IgD-negative memory B cell (primary cell): ENCODE measurements at regions not wholly inside any gene's neighbourhood (a gene's known extent, or its start where the extent isn't known, plus 50 kb on each side); places are given as distances from the start of the nearest gene placed in this dataset.
A peak's percentile ranks its signal among the peaks of the same experiment; 100 is the strongest.
"Not testable (repeated sequence)": the region's sequence is repeated elsewhere in the genome, so short reads cannot be mapped to it uniquely, and the experiment has no call there.

Experiments used
- H3K27ac Mint-ChIP-seq, 3 donors: one replicate each; pipeline ENCODE4 v1.8.0; 2020 to 2022; ENCODE audit warnings: mild to moderate bottlenecking in 3 of 3, mixed read lengths in 3 of 3, moderate library complexity in 1 of 3
- H3K27me3 Mint-ChIP-seq: one replicate; pipeline ENCODE4 v1.8.0; 2021; ENCODE audit warnings: mixed read lengths
- H3K36me3 Mint-ChIP-seq: one replicate; pipeline ENCODE4 v1.8.0; 2020; ENCODE audit warnings: mild to moderate bottlenecking, mixed read lengths
- H3K4me1 Mint-ChIP-seq, 3 donors: one replicate each; pipeline ENCODE4 v1.8.0; 2020 to 2022; ENCODE audit warnings: mixed read lengths in 3 of 3, mild to moderate bottlenecking in 1 of 3
- H3K4me3 Mint-ChIP-seq, 4 donors: one replicate each; pipeline ENCODE4 v1.8.0; 2020 to 2022; ENCODE audit warnings: mild to moderate bottlenecking in 4 of 4, mixed read lengths in 4 of 4, moderate library complexity in 3 of 4
- H3K9me3 Mint-ChIP-seq, 3 donors: one replicate each; pipeline ENCODE4 v1.8.0; 2020 to 2021; ENCODE audit warnings: mixed read lengths in 3 of 3, mild to moderate bottlenecking in 1 of 3

DNA sequence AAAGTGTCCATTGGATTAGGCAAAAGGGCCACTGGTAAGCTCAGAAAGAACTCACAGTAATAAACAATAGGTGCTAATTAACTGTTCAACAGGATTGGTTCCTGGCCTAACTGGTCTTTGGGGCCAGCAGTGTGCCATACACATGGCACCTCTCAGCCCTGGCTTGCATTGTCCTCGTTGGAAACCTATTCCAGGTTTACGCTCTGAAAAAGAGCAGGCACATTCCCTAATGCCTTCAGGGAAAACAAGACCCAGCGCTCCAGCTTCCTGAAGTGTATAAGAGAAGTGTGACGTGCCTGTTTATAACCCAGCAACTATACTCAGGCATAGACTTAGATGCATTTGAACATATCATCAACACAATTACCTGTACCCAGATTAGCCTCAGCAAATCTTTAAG, 51.9 kb upstream of the RBM47 start:
- Mint-ChIP-seq H3K27me3 (no peaks in the 10 kb centered on the region), H3K27ac (no peak overlapping the region), H3K4me3 (no peak overlapping the region), H3K9me3 (peaks cover 0 to 1% (median 0%) of the 10 kb centered on the region in 3 donors), H3K4me1 (no peaks in the 10 kb centered on the region), H3K36me3 (no peaks in the 10 kb centered on the region)

DNA sequence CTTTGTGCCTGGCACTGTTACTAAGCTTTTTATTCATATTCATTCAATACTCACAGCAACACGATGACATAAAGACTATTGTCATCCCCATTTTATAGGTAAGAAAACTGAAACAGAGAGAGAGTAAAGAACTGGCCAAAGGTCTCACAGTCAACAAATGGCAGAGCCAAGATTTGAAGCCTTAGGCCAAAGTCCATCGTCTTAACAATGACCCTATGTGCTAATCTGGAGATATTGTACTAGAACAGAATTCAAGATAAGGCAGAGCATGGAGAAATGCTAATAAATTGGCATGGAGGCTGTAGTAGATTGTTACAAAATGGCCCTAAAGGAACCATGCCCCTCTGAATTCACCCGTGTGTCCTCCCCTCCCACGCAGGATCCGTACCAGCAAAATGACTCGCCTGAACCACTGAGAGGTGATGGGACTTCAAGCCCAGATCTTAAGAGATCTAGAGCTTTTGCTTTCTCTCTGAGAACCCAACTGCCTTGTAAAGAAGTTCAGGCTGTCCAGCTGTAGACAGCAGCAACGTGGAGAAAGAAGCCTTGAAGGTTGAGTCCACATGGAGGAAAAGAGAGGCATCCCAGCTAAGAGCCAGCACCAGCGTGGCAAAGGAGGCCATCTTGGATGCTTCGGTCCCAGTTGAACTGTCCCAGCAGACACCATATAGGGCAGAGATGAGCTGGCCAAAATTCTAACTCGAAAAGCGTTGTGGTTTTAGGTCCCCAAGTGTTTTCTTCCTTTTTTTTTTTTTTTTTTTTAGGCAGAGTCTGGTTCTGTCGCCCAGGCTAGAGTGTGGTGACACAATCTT, 52.8 kb upstream of the RBM47 start:
- Mint-ChIP-seq H3K4me1 (no peaks in the 10 kb centered on the region), H3K27me3 (no peaks in the 10 kb centered on the region), H3K27ac (peak overlapping the region in 1 of 3 donors; percentile 73), H3K36me3 (no peaks in the 10 kb centered on the region), H3K4me3 (no peak overlapping the region), H3K9me3 (peaks cover 0 to 1% (median 0%) of the 10 kb centered on the region in 3 donors)

GRCh38 chr4:40683536-40684145, 54.0 kb upstream of the RBM47 start:
- H3K4me3 Mint-ChIP-seq, H3K9me3 Mint-ChIP-seq, H3K27me3 Mint-ChIP-seq, H3K36me3 Mint-ChIP-seq, H3K27ac Mint-ChIP-seq, H3K4me1 Mint-ChIP-seq: not testable (repeated sequence)

GRCh38 chr4:40684404-40684803, 54.7 kb upstream of the RBM47 start:
- Mint-ChIP-seq H3K36me3 (no peaks in the 10 kb centered on the region), H3K27ac (no peak overlapping the region), H3K27me3 (no peaks in the 10 kb centered on the region), H3K4me1 (no peaks in the 10 kb centered on the region), H3K9me3 (peaks cover 0 to 1% (median 0%) of the 10 kb centered on the region in 3 donors), H3K4me3 (no peak overlapping the region)

- H3K27ac Mint-ChIP-seq: no peak overlapping the region
- H3K36me3 Mint-ChIP-seq: no peaks in the 10 kb centered on the region
- H3K9me3 Mint-ChIP-seq: peaks cover 0 to 1% (median 0%) of the 10 kb centered on the region in 3 donors
- no peaks in the 10 kb centered on the region for H3K4me1 Mint-ChIP-seq
- peaks cover 1% of the 10 kb centered on the region for H3K27me3 Mint-ChIP-seq
- H3K4me3 Mint-ChIP-seq: peak overlapping the region in 1 of 4 donors; percentile 34
Observed at GRCh38 chr4:40685300-40685699, 55.6 kb upstream of the RBM47 start.

DNA sequence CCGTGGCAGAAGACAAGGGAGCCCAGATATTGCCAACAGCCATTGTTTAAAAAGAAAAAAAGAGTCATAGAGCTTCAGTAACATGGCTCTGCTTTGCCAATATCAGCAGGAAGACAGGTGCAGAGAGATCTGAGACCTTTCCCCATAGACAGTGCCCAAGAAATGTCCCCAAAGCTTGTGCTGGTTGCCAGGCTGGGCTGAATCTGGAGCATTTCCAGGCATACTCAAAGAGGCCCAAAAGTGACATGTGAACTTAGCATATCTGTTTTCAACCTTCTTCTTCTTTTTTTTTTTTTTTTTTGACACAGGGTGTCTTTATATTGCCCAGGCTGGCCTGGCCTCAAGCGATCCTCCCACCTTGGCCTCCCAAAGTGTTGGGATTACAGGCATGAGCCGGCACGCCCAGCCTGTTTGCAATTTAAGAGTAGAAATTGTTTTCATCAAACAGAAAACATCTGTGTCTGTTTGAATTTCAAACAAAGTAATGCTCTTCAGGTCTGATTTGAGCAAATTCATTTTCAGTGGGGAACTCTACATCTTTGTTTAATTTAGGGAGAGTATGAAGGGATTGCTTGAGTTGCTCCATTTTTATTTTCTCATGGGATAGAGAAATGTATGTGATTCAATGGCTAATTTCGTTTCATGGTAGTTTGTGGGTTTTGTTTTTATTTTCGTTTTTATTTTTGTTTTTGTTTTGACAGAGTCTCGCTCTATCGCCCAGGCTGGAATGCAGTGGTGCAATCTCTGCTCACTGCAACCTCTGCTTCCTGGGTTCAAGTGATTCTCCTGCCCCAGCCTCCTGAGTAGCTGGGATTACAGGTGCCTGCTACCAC, 56.6 kb upstream of the RBM47 start:
- Mint-ChIP-seq H3K4me1 (no peaks in the 10 kb centered on the region), H3K9me3 (peaks cover 0 to 1% (median 0%) of the 10 kb centered on the region in 3 donors), H3K4me3 (no peak overlapping the region), H3K27me3 (peaks cover 1% of the 10 kb centered on the region), H3K27ac (peak overlapping the region in 1 of 3 donors; percentile 54), H3K36me3 (no peaks in the 10 kb centered on the region)

DNA sequence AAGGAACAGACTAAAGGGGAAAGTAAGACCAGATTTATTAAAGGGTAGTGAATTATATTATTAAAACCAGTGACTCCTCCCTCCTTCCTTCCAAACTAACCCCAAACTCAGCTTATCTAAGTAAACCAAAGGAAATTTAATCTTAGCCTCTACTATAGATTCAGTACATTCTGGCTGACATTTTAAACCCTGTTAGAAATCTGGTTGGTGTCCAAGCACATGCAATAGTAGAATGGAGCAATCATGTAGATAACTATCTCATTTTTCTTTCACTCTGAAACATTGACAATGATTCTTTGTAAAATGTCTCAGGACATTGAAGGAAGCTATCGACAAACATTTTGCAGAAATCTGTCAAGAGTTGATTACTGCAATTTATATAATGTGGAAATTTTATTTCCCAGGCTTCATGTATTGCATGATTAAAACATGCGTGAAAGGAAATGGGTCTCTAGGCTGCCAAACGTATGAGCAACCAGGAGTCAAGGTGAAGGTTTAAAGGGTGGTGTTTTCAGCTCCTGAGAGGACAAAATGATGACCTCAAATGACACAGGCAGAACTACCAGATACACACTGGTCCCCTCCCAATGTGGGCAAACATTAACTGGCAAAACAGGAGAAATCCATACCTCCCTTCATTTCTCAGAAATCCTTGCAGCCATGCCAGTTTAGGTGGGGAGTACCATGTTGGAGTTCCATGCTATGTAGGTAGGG, 58.2 kb upstream of the RBM47 start:
- H3K27ac Mint-ChIP-seq: no peak overlapping the region
- no peaks in the 10 kb centered on the region for H3K4me1 Mint-ChIP-seq
- H3K9me3 Mint-ChIP-seq: peaks cover 0 to 7% (median 2%) of the 10 kb centered on the region in 3 donors
- H3K4me3 Mint-ChIP-seq: no peak overlapping the region
- H3K27me3 Mint-ChIP-seq: peaks cover 5% of the 10 kb centered on the region
- no peaks in the 10 kb centered on the region for H3K36me3 Mint-ChIP-seq

DNA sequence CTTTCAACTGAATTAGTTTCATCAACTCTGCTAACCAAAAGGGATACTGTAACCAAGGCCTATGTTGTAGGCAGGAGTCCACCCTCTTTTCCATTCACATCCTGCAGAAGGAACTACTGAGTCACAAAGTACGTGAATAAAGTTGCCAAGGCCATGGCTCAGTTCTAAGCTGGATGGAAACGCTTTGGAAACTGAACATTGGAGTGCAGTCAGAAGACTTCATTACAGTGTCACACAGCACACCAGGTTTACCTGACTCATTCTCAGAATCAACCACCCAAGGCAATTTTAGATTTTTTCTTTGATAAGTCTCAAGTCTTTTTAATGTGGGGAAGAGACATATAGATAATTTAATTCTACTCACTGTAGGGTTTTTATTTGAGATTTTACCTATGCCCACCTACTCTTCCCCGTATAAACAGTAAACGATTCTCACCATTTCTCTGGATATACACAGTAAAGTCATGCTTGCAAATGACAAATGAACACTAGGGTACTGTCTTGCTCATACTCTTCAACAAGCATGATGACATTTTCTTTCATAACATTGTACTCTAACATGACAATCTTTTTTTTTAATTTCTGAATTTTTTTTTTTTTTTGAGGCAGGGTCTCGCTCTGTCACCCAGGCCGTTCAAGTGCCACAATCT, 58.9 kb upstream of the RBM47 start:
- no peak overlapping the region for H3K4me3 Mint-ChIP-seq
- H3K9me3 Mint-ChIP-seq: peaks cover 0 to 7% (median 2%) of the 10 kb centered on the region in 3 donors
- no peaks in the 10 kb centered on the region for H3K4me1 Mint-ChIP-seq
- no peaks in the 10 kb centered on the region for H3K36me3 Mint-ChIP-seq
- H3K27ac Mint-ChIP-seq: no peak overlapping the region
- peaks cover 5% of the 10 kb centered on the region for H3K27me3 Mint-ChIP-seq

DNA sequence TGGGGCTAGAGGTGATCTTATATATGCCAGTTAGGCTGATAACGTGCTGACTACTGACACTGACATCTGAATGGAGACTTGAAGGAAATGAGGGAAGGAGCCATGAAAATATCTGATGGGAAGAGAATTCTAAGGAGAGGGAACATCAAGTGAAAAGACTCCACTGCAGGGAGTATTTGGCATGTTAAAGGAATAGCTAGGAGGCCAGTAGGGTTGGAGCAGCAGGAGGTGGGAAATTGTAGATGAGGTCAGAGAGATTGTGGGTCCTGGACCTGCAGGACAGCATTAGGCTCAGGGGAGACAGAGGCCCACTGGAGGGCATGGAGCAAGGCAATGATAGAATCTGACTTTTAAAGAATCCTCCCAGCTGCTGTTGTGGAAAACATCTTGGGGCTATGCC, 55.8 kb upstream of the NSUN7 start:
- Mint-ChIP-seq H3K9me3 (peaks cover 0 to 7% (median 2%) of the 10 kb centered on the region in 3 donors), H3K27ac (no peak overlapping the region), H3K4me3 (no peak overlapping the region), H3K36me3 (peaks cover 4% of the 10 kb centered on the region), H3K27me3 (peaks cover 9% of the 10 kb centered on the region), H3K4me1 (no peaks in the 10 kb centered on the region)

- H3K9me3 Mint-ChIP-seq, H3K27ac Mint-ChIP-seq, H3K4me3 Mint-ChIP-seq, H3K36me3 Mint-ChIP-seq, H3K27me3 Mint-ChIP-seq, H3K4me1 Mint-ChIP-seq: not testable (repeated sequence)
Observed at GRCh38 chr4:40697476-40697875, 52.3 kb upstream of the NSUN7 start.

GRCh38 chr4:40698733-40699132, 51.0 kb upstream of the NSUN7 start:
- H3K36me3 Mint-ChIP-seq: peaks cover 3% of the 10 kb centered on the region
- peaks cover 0 to 4% (median 0%) of the 10 kb centered on the region in 3 donors for H3K4me1 Mint-ChIP-seq
- H3K27ac Mint-ChIP-seq: no peak overlapping the region
- no peak overlapping the region for H3K4me3 Mint-ChIP-seq
- H3K27me3 Mint-ChIP-seq: peaks cover 3% of the 10 kb centered on the region
- H3K9me3 Mint-ChIP-seq: no peaks in the 10 kb centered on the region

- H3K4me3 Mint-ChIP-seq: no peak overlapping the region
- peaks cover 0 to 1% (median 0%) of the 10 kb centered on the region in 3 donors for H3K9me3 Mint-ChIP-seq
- H3K4me1 Mint-ChIP-seq: peaks cover 0 to 4% (median 0%) of the 10 kb centered on the region in 3 donors
- peaks cover 2% of the 10 kb centered on the region for H3K36me3 Mint-ChIP-seq
- H3K27me3 Mint-ChIP-seq: no peaks in the 10 kb centered on the region
- no peak overlapping the region for H3K27ac Mint-ChIP-seq
Observed at GRCh38 chr4:40699648-40700047, 50.1 kb upstream of the NSUN7 start.
